Hematopoietic multipotent progenitor cell (in vitro differentiated cells): ENCODE measurements at regions not wholly inside any gene's neighbourhood (a gene's known extent, or its start where the extent isn't known, plus 50 kb on each side); places are given as distances from the start of the nearest gene placed in this dataset.
A peak's percentile ranks its signal among the peaks of the same experiment; 100 is the strongest.

Experiments
- DNase-seq, 3 donors: peaks; one replicate each; pipeline ENCODE4 v3.0.0-alpha.2; 2011 to 2015; ENCODE audit warnings: low read depth in 2 of 3, low spot score in 2 of 3

DNA sequence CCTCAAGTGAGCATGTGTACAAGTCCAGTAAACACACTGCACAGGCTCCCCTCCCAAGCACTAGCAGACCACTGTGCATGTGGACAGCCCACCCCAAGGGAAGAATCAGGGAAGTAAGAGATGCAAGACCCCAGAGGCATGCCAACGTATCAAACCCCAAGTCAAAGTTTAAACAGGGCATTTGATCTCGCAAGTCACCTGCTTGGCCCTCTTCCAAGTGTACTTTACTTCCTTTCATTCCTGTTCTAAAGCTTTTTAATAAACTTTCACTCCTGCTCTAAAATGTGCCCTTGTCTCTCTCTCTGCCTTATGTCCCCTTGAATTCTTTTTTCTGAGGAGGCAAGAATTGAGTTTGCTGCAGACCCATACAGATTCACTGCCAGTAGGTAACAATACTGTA is 201.2 kb upstream of the PARD3B start:
- DNase-seq: no peak

DNA sequence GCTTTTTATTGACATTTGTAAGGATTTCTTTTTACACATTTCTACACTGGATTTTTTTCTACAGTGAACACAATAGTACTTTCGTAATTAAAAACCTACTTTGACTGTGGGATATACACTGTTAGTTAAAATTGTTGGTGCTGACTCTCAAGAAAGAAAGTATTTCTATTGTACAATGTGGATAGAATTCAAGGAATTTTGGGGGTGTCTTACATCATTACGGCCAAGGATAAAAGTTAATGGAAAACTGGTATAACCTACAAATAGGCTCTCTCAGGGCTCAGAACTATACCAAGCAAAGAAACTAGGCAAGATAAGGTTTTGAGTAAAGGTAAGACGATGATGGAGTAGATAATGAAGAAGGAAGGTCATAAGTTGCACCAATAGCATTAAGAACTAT is 198.4 kb upstream of the PARD3B start:
- DNase-seq: no peak

DNA sequence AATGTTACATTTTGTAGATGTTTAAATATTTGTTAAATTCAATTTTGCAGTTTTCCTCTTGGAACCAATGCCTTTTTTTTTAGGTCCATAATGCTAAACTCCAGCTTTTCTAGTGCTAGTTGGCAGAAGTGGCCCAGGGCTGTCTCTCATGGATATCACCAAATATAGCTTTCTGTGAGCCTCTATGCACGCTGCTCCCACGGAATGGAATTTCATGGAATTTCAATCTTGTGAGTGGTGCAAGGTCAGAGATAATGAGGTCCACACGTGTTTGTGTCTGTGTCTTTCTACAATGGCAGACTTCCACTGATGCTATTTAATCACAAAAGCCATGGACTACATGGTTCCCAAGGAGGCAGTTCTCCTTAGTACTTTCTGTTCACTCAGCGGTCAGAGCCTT is 191.5 kb upstream of the PARD3B start:
- no peak for DNase-seq

DNA sequence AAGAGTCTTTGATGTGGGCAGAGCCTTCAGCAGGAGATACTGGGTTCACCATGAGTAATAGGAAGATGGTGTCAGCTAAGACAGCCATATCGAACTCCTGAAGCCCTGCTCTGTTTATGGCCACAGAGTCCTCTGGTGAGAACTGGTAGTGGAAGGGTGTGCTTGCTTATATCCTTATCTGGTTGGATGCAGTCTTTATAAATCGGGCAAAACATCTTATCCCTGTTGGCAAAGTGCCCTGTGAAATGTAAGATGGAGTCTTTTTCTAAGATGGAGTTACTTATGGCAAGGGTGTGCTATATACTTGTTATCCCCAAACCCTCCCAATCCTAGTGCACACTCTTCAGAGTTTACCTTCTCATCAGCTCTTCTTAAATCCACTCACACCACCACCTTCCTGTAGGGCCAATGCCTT is 190.8 kb upstream of the PARD3B start:
- DNase-seq: no peak

DNA sequence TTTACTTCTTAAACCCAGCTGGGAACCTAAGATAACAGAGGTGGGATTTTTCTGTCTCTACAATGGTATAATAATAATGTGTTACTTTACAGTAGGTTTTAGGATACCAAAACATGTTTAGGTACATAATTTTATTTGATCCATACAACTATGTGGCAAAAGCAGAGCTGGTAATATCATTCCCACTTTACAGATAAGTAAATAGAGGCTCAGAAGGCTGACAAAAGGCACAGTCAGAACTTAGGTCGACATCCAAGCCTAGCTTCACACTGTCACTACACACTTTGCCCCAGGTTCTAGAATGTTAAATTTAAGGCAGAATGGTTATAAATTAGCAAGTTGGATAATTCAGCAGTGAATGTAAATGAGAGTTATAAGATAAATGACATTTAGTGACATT is 189.6 kb upstream of the PARD3B start:
- DNase-seq: no peak

DNA sequence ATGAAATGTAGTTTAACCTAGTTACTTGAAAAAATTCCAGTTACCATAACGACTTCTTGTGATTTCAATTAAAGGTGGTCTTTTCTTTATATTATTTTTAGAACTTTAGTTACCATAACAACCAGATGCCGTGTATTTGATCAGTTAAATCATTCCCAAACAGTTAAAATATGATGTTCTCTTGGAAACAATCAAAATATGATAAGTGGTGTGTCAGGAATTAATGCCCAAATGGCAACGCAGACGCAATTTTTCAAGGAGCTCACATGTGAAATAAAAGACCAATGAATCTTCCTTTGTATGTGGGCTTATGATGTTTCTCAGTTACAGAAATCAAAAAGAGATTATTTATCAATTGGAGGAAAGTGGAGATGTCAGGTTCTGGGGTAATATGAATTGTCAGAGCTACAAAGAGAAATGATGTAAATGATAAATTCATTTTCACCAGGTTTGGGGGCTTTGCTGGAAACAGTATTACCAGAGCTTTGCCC is 189.1 kb upstream of the PARD3B start:
- DNase-seq: no peak

DNA sequence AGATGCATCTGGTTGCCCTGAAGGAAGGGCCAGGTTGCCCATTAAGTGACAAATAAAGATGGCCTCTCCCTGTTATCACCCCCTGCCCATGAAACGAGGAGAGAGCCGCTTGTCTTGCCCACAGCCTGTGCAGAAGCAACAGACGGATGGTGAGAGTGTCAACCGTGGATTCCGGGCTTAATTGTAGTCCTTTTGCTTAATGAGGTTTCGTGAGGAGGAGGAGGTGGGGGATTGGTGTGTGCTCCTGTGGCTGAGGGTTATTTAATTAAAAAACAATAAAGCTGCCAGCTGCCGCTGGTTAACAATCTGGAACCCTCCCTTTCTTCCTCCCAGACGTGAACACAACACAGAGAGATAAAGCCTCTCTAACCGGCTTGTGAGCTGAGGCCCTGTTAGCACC is 188.0 kb upstream of the PARD3B start:
- no peak for DNase-seq

DNA sequence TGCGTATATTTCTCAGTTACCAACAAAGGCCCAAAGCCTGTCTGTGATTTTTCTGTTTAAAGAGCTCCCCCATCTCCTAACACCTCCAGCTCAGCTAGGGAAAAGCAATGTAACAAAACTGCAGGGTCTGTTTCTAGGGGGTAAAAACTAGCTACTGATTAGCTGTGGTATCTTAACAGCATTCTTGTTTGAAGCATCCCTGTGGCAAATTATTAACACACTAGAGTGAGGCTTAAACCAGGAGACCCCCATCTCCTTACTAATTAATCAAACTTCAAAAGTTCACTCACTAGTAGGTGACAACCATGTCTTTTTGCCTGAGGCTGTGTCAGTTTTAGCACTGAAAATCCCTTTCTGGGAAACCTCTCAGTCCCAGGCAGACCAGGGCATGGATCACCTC is 186.2 kb upstream of the PARD3B start:
- DNase-seq: no peak

DNA sequence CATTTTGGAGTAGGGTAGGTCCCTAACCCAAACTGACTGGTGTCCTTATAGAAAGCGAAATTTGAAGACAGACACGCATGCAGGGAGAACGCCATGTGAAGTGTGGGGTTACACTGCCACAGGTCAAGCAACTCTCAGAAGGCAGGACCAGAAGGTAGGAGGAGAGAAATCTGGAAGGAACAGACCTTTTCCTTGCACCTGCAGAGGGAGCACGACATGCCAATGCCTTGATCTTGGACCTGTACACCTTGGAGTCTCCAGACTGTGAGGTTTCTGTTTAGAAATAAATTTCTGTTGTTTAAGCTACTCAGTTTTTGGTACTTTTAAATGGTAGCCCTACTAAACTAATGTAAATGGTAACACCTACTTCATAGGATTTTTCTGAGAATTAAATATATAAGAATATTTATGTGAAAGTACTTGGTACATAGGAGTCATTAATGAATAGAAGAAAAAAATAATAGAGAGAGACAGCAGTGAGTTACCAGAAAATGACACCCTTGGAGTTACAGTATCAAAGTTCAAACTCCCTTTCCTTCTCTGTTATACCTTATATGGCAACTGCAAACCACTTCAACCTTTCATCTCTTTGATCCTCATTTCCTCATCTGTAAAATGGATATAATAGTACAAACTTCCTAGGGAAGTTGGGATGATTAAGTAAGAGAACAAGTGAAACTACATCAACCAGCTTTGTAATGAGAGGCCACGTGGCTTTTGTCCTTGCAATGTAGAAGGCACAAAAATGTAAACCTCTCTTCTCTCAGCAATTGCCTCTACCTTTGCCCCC is 184.9 kb upstream of the PARD3B start:
- DNase-seq: no peak

DNA sequence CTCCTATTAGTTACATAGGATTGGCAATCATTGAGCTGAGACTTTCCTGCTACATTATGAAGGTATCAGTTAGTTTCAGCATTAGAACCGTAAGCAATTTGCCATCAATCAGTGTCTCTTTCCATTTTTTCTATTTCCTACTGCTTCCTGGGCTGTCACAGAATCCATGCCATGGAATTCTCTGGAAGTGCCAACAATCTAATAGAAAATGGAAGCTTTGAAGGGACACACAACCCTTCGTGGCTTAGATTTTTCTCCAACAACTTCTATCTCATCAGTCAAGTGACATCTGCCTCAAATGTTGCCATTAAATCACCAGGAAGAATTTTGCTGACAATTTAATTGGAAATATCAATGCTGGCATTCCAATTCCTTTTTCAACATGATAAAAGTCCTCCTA is 183.5 kb upstream of the PARD3B start:
- DNase-seq: no peak

DNA sequence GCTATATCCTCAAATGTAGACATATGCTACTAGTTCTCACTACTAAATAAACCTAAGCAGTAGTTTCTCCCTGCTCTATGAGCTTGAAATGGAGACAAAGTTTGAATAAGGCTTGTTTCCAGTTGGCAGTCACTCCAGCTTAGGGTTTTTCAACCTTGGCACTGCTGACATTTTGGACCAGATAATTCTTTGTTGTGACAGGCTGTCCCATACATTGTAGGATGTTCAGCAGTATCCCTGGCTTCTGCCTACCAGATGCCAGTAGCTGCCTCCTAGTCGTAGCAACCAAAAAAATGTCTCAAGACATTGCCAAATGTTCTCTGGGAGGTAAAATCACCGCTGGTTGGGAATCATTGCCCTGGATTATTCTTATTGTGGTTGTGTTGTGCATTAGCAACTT is 182.7 kb upstream of the PARD3B start:
- DNase-seq: no peak

DNA sequence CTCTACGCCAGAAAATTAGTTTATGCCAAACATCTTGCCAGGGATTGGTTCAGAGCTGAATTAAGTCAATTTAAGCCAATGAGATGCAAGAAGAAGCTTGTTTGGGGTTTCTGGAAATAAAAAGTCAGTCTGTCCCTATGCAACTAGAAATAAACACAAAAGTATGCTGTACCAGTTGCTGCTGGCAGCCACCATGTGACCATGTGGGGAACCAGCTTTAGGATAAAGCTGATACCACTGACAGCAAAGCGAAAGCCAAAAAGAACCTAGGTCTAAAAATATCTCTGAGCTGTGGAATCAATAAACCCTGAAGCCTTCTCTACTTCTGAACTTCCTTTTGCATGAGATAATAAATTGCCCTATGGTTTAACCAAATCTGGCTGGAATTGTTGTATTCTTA is 181.8 kb upstream of the PARD3B start:
- peak in 1 of 3 donors; percentile 8 for DNase-seq

DNA sequence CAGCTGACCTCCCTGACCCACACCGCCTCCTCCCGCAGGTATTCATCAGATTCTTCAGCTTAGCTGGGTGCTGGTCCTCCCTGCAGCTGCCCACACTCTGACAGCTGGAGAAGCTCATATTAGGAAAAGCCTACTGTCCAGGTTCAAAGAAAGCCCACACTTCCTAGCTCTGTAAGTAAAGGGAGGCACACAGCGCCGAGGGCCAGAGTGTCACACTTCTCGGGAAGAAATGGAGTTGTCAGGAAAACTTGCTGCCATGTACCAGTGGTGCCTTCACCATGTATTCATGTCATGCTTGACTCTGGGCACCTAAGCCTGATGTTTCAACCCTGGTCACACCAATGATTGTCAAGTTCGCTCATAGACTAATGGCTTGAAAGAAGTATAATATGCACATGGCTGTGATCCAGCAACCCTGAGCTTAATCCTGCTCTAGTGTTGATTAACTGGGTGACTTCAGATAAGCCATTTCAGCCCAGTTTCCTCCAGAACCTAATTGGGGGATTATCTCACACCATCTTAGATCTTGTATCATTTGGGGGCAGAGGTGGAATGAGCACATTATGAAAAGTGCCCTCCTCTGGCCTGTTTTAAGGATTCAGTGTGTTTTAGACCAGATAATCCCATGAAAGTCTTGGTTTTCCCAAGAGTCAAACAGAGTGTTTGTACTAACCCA is 180.3 kb upstream of the PARD3B start:
- no peak for DNase-seq

DNA sequence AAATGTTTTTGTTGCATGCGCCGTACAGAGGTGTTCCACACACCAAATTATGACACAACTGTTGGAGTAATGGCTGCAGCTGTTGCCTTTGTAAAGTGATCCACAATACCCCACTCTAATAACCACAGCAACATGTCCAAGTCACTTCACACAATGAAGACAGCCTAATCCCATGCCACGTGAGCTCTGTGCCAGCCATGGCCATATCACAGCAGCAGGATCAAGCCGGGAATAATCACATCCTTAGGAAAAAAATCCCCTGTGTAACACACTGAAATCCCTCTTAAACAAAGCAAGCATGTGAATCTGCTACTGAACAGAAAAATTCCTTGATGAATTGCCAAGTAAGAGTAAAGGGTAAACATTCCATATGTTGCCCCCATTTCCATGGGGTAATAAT is 179.5 kb upstream of the PARD3B start:
- no peak for DNase-seq

DNA sequence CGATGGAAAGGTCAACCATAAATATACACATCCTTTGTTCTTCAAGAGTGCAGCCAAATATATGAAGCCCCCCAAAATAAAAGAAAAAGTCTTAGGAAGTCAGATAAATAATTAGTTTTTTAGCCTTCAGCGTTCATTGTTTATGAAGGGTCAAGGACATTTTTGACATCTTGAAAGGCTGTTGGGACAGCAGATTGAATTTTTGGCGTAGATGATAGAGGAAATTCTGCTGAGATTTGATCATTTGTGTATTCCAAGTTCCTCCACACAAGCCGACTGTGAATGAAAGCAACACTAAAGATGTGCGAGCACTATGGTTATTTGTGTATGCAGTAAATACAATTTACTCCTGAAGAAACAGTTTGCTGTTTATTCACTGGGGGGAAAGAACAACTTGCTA is 177.8 kb upstream of the PARD3B start:
- DNase-seq: no peak

DNA sequence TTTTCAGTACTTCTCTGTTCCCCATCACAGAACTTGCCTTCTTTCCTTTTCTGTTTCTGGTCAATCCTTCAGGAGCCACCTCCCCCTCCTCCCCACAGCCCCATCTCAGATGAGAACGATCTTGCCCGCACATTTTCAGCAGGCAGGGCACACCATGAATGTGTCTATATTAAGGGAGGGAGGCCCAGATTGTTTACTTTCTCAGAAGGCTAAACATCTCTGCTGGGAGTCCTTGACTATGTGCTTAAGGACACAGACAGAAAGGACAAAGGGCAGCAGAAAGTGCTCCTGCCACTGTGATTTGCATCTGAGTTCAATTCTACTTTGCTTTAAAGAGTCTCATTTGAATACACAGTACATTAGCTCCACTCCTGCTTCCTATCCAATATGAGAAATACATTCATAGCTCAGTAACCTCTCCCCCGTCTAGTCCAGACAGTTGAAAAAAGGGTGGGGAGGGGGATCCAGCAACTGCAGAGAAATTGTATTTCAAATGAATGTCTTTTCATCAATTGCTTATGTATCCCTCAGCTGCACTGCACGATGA is 175.0 kb upstream of the PARD3B start:
- DNase-seq: no peak

DNA sequence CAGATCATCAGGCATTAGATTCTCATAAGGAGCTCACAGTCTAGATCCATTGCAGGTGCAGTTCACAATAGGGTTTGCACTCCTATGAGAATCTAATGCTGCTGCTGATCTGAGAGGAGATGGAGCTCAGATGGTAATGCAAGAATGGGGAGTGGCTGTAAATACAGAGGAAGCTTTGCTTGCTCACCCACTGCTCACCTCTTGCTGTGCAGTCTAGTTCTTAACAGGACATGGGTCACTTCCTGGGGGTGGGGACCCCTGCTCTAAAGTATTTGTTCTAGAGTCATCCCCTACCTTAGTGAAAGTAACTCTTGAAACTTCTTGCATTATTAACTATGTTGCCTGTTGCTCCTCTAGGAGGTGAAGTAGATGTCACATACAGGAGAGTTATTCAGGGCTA is 171.3 kb upstream of the PARD3B start:
- no peak for DNase-seq

DNA sequence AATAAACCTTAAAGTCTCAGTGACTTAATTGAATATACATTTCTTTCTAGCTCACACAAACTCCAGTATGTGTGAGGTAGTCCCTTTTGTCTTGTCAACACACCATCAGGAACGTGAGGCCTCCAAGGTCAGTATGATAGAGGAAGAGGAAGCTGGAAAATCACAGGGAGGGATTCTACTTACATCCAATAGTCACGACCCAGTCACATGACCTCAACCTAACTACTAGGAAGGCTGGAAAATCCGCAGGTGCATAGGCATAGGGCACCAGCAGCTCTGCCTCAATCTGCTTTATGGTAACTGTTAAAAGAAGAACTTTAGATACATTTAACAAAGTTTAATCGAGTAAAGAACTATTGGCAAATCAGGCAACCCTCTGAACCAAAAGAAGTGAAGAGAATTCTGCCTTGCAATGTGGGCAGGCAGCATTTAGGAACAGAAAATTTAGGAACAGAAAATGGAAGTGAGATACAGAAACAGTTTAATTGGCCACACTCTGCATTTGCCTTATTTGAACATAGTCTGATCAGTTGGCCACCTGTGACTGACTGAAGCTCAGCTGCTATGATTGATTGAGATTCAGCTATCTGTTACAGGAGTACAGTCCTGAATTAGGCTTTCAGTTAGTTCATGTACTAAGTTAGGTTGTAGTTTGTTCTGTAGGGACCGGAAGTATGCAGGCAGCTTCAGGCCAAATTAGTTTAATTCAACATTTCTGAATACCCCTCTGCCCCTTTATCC is 165.0 kb upstream of the PARD3B start:
- DNase-seq: no peak

DNA sequence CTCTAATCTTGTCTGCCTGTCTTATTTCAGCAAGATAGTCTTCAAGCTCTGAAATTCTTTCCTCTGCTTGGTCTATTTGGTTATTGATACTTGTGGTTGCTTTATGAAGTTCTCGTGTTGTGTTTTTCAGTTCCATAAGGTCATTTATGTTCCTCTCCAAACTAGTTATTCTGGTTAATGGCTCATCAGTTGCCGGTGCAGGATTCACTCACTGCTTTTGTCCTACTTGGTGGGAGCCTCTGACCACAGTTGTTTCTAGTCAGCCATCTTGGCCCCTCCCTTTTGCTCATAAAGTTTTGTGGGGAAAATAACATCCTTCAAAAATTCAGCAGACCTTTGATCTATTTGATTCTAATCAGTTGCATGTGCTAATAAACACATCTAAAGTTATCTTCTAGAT is 158.6 kb upstream of the PARD3B start:
- no peak for DNase-seq

DNA sequence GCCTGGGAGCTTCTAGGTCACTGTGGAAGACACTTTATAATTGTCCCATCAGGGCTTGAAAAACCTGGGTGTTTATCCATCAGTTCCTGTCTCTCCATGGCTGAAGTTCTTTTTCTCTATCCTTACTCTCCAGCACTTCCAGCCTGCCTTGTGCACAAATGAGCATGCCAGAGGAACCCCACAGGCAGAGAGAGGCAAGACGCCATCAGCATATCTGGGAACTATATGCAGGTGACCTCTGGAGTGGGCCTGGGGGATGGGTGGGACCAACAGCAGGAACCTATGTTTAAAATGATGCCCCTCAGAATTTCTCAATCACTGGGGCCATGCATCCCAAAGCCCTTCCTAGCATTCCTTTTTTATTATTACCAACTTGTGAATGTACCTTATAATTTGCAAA is 156.2 kb upstream of the PARD3B start:
- no peak for DNase-seq

DNA sequence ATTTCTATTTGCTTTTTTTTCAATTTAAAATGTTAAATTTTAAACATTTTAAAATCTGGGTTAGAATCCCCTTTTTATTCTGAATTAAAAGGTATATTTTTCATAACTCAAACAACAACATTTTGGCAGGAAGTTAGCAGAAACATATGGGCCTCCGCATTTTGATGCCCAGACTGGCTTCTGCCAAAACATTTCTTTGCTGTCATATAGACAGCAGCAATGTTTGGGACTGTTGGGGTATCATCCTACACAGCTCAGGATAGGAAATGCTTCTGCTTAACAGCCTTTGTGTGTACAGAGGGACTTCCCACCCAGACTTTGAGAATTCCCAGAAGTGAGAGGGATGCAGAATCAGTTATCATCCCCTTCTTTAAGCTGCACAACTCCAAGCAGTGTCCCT is 155.4 kb upstream of the PARD3B start:
- DNase-seq: no peak
